GM23248 (cell line): ENCODE measurements at regions not wholly inside any gene's neighbourhood (a gene's known extent, or its start where the extent isn't known, plus 50 kb on each side); places are given as distances from the start of the nearest gene placed in this dataset.

Source experiments
- EZH2 ChIP-seq: fragments of 200-600 bp; sonication (generic); IDR thresholded peaks from 2 replicates; pipeline ENCODE4 v1.6.1; 2018; ENCODE audit warnings: antibody characterized with exemption, mild to moderate bottlenecking; ENCODE audit not compliant: insufficient read depth, poor library complexity, severe bottlenecking
- EZH2phosphoT487 ChIP-seq: fragments of 200-600 bp; sonication (generic); IDR thresholded peaks from 2 replicates; pipeline ENCODE4 v1.6.1; 2018; ENCODE audit warnings: antibody characterized with exemption, moderate library complexity, mild to moderate bottlenecking, low read depth; ENCODE audit not compliant: insufficient read depth

DNA sequence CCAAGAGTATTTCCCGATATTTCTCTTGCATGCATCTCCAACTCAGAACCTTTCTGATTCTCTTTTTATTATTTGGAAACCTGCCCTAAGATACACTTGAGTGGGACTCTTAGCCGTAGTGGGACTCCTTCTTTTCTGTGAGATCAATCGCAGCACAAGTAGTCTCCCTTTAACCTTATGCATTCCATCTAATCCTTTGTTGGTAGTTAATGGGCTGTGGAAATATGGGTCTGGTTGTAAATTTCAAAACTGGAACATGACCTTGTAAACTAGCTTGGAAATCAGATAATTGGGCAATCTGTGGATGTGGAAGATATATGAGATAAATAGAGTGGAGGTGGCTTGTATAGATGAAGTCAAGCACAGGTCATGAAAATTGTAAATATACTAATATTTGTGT, 350.0 kb downstream of the NDFIP2 start:
- TF ChIP-seq EZH2 = no peak
- no peak for TF ChIP-seq EZH2phosphoT487
